NT2/D1 (cell line): ENCODE measurements at regions not wholly inside any gene's neighbourhood (a gene's known extent, or its start where the extent isn't known, plus 50 kb on each side); places are given as distances from the start of the nearest gene placed in this dataset.

Source experiments
- YY1 ChIP-seq: IDR thresholded peaks from 2 replicates; pipeline ENCODE4 v1.6.1; 2011; ENCODE audit not compliant: insufficient read length, insufficient read depth
- ZNF274 ChIP-seq: IDR thresholded peaks from 2 replicates; pipeline ENCODE4 v1.6.1; 2011; ENCODE audit warnings: mild to moderate bottlenecking, low read depth, low read length

GRCh38 chr10:94143261-94143660 lies 149.5 kb downstream of the PLCE1 start:
- TF ChIP-seq YY1: no peak
- no peak for TF ChIP-seq ZNF274
